Stomach (tissue), 4 donors: ENCODE measurements at regions not wholly inside any gene's neighbourhood (a gene's known extent, or its start where the extent isn't known, plus 50 kb on each side); places are given as distances from the start of the nearest gene placed in this dataset.

Experiments
- CTCF ChIP-seq, 7 experiments: fragments of 450-650 bp in 4 of 7; fragments of 200-600 bp in 3 of 7; sonication (generic) in 3 of 7; IDR thresholded peaks; one replicate each; pipeline ENCODE4 v1.5.1; 2016 to 2019; ENCODE audit warnings: antibody characterized with exemption in 7 of 7, control low read depth in 2 of 7, mild to moderate bottlenecking in 1 of 7
- POLR2AphosphoS5 ChIP-seq, 3 donors: sonication (generic); formaldehyde crosslinking; IDR thresholded peaks; one replicate each; pipeline ENCODE4 v1.6.1; 2016; ENCODE audit warnings: antibody characterized with exemption in 3 of 3

GRCh38 chr6:2542858-2543218, 207.9 kb downstream of the MYLK4 start:
- TF ChIP-seq POLR2AphosphoS5 (IDR thresholded peaks at IDR 0.05) (peak in 2 of 3 donors; percentile 28 to 69), CTCF (IDR thresholded peaks at IDR 0.05) (no peak)
